AG08395 (cell line): ENCODE measurements at regions not wholly inside any gene's neighbourhood (a gene's known extent, or its start where the extent isn't known, plus 50 kb on each side); places are given as distances from the start of the nearest gene placed in this dataset.

Experiments used
- DNase-seq: peaks from one replicate; pipeline ENCODE4 v3.0.0; 2012; ENCODE audit warnings: mixed read lengths, low spot score

GRCh38 chr18:26794230-26795101, 71.0 kb downstream of the AQP4 start:
- DNase-seq: no peak

- DNase-seq: no peak
Measured at GRCh38 chr18:26792661-26793060, 72.8 kb downstream of the AQP4 start.

GRCh38 chr18:26791676-26792075, 73.8 kb downstream of the AQP4 start:
- no peak for DNase-seq

- no peak for DNase-seq
Measured at GRCh38 chr18:26784599-26784998, 80.9 kb downstream of the AQP4 start.

GRCh38 chr18:26783170-26783569, 82.3 kb downstream of the AQP4 start:
- DNase-seq: no peak

GRCh38 chr18:26780520-26781325, 84.8 kb downstream of the AQP4 start:
- no peak for DNase-seq

GRCh38 chr18:26778054-26778393, 87.5 kb downstream of the AQP4 start:
- DNase-seq: no peak

GRCh38 chr18:26777351-26778053, 88.0 kb downstream of the AQP4 start:
- no peak for DNase-seq

- DNase-seq: no peak
Measured at GRCh38 chr18:26772691-26773090, 92.8 kb downstream of the AQP4 start.

GRCh38 chr18:26771524-26771923, 94.0 kb downstream of the AQP4 start:
- DNase-seq: no peak

GRCh38 chr18:26768385-26768784, 97.1 kb downstream of the AQP4 start:
- no peak for DNase-seq

GRCh38 chr18:26765498-26765897, 100.0 kb downstream of the AQP4 start:
- no peak for DNase-seq

- no peak for DNase-seq
Measured at GRCh38 chr18:26764586-26764985, 100.9 kb downstream of the AQP4 start.

- no peak for DNase-seq
Measured at GRCh38 chr18:26764177-26764576, 101.3 kb downstream of the AQP4 start.

GRCh38 chr18:26763446-26764110, 101.9 kb downstream of the AQP4 start:
- DNase-seq: no peak

GRCh38 chr18:26757263-26758019, 108.1 kb downstream of the AQP4 start:
- DNase-seq: no peak

- no peak for DNase-seq
Measured at GRCh38 chr18:26756556-26756955, 109.0 kb downstream of the AQP4 start.

- DNase-seq: no peak
Measured at GRCh38 chr18:26746826-26747475, 118.6 kb downstream of the AQP4 start.

- DNase-seq: no peak
Measured at GRCh38 chr18:26746398-26746797, 119.1 kb downstream of the AQP4 start.

- DNase-seq: no peak
Measured at GRCh38 chr18:26745288-26746181, 120.0 kb downstream of the AQP4 start.
